HL-60 (cell line): ENCODE measurements at regions not wholly inside any gene's neighbourhood (a gene's known extent, or its start where the extent isn't known, plus 50 kb on each side); places are given as distances from the start of the nearest gene placed in this dataset.

Experiments
- CTCF ChIP-seq: IDR thresholded peaks from one replicate; pipeline ENCODE4 v1.5.1; 2011; ENCODE audit warnings: low read length, control low read depth, inconsistent platforms; ENCODE audit not compliant: insufficient read depth
- GABPA ChIP-seq: IDR thresholded peaks from 2 replicates; pipeline ENCODE4 v1.6.1; 2012; ENCODE audit warnings: low read depth
- POLR2AphosphoS5 ChIP-seq: IDR thresholded peaks from 2 replicates; pipeline ENCODE4 v1.6.1; 2012; ENCODE audit warnings: low read depth
- TF ChIP-seq, protein P1 (sequence below): IDR thresholded peaks from 2 replicates; pipeline ENCODE4 v1.6.1; 2012; ENCODE audit warnings: low read depth; ENCODE audit not compliant: insufficient replicate concordance

DNA sequence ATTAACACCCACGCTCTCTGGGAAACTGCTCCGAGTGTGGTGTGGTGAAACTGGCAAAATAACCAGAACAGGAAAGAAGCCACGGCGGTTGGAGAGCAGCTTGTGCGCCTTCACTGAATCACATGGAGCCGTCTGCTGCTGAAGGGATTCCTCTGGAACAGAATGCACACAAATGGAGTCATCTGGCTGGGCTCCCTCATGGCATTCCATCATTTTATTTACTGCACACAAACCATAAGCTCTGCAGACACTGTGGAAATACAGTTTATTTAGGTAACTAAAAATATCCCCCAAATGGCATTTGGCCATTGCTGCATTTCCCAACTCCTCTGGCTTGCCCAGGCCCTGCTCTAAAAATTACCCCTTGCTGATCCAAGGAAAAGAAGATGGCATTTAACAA is 187.0 kb upstream of the S100G start:
- TF ChIP-seq CTCF, result no peak
- TF ChIP-seq POLR2AphosphoS5, result no peak
- TF ChIP-seq GABPA, result no peak
- TF ChIP-seq, protein P1, sequence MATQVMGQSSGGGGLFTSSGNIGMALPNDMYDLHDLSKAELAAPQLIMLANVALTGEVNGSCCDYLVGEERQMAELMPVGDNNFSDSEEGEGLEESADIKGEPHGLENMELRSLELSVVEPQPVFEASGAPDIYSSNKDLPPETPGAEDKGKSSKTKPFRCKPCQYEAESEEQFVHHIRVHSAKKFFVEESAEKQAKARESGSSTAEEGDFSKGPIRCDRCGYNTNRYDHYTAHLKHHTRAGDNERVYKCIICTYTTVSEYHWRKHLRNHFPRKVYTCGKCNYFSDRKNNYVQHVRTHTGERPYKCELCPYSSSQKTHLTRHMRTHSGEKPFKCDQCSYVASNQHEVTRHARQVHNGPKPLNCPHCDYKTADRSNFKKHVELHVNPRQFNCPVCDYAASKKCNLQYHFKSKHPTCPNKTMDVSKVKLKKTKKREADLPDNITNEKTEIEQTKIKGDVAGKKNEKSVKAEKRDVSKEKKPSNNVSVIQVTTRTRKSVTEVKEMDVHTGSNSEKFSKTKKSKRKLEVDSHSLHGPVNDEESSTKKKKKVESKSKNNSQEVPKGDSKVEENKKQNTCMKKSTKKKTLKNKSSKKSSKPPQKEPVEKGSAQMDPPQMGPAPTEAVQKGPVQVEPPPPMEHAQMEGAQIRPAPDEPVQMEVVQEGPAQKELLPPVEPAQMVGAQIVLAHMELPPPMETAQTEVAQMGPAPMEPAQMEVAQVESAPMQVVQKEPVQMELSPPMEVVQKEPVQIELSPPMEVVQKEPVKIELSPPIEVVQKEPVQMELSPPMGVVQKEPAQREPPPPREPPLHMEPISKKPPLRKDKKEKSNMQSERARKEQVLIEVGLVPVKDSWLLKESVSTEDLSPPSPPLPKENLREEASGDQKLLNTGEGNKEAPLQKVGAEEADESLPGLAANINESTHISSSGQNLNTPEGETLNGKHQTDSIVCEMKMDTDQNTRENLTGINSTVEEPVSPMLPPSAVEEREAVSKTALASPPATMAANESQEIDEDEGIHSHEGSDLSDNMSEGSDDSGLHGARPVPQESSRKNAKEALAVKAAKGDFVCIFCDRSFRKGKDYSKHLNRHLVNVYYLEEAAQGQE, result no peak
